GM19035 (cell line): ENCODE measurements at regions not wholly inside any gene's neighbourhood (a gene's known extent, or its start where the extent isn't known, plus 50 kb on each side); places are given as distances from the start of the nearest gene placed in this dataset.

Experiments used
- ATAC-seq: cut with Tn5 transposase; IDR thresholded peaks from one replicate; pipeline ENCODE4 v1.9.1; 2021; ENCODE audit not compliant: unreplicated experiment

DNA sequence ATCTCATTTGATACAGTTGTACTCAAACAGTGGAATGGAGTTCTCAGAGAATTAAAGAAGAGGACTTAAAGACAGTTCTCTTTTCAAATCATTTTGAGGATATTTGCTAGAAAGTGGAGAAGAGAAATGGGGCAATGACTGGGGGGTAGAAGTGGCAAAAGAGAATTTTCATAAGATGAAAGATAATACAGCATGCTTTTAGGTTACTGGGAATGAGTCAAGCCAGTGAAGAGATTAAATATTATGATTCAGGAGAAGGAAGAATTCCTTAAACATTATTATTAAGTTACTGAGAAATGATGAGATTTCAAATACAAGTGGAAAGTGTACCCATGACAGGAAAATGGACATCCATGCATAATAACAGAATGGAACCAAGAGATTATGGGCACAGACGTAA lies 219.0 kb upstream of the DKK2 start:
- ATAC-seq, result no peak

DNA sequence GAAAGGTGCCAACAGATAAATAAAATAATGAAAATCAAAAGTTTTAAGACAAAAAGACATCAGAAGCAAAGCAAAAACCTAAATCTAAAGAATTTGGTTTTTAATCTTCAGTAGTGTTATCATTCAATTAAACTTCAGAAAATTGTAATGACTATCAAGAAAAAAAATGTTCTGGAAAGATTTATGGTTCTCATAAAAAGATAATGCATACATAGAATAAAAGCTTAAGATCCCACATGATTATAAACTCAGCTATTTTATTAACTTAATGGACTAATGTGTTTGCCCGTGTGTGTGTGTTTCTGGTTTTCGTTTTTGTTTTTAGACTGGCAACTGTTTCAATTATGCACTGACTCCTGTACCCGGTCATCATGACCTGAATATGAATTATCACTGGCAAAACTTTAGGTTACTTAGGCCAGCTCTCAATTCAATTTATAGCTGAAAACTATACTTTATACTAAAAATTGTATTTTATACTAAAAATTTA lies 217.5 kb upstream of the DKK2 start:
- no peak for ATAC-seq

DNA sequence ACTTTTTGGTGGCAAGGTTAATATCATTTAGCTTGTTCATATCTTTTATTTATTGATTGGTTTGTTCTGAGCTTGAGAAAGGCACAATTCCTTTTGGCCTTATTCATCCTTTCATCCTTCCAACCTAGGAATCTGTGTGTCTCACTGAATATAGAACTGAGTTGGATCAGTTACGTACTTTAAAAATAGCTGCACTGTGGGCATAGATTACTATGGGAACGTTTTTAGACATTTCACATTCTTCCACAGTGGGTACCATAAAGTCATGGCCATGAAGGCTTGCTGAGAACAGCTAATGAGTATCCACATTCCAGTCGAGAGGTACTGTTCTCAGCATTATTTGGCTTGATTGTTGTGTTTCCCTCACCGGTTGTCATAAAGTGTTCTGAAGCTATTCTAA lies 217.0 kb upstream of the DKK2 start:
- no peak for ATAC-seq

DNA sequence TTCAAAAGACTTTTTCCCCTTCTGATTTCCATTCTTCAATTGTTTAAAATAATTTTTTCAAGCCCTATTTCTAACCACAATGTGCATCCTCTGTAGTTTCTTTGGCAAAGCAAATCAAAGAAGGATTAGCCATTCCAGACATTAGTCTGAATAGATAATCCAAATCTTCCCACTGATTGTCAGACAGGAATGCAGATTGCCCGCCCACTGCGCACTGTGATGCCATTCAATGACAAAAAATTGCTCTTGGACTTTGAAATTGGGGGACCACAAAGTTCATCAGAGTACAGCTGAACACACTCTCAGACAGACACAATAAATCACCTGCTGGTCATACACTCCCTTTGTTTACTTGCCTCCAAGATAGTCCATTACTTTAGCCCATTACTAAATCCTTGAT lies 216.5 kb upstream of the DKK2 start:
- no peak for ATAC-seq

DNA sequence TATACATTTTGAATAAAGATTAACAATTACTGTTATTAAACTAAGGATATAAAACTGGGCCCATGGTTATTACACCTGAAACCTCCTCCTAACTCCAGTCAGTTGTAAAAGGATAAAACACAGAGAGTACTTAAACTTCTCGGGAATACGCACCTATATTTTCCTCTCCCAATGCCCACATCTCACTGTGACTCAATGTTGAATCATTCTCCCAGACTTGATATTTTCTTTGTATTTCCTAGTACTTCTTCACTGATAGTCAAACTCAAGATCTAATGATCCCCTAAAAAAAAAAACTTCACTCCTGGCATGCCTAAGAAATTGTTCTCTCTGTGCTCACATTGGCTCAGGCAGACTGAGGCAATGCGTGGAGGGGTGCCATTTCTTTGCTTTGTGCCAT lies 212.5 kb upstream of the DKK2 start:
- ATAC-seq, result no peak

DNA sequence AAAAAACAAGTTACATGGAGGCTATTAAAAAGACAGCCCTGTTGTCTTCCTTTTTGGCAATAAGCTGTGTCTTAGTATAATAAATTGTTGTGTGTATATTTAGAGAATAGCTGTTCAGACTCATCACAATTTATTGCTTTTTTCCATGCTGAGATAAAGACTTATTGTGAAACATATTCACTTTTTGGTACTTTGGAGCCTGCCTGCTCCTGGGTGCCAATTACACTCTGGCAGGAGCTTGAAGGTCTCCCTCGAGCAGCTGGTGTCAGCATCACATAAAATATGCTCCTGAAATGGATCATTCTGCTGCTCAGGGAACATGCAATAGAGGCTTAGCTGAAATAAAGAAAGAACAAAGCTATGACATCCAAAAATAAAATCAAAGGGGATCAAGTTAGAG lies 211.6 kb upstream of the DKK2 start:
- no peak for ATAC-seq

DNA sequence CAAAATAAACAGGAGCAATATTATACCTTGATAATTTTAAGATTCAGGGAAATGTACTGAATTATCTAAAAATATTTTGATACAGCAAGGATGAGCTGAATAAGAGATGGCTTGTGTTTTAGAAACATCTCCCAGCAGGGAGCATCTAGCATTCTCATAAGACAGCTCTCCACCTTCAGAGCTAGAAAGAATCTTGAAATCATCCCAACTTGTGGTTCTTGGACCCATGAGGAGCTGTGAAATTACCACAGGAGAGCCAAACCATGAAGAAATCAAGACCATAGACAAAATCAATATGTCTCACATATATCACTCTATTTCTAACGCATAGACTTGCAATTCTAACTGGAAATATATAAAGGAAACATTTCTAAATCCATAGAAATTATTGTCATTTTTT lies 210.6 kb upstream of the DKK2 start:
- ATAC-seq, result no peak

DNA sequence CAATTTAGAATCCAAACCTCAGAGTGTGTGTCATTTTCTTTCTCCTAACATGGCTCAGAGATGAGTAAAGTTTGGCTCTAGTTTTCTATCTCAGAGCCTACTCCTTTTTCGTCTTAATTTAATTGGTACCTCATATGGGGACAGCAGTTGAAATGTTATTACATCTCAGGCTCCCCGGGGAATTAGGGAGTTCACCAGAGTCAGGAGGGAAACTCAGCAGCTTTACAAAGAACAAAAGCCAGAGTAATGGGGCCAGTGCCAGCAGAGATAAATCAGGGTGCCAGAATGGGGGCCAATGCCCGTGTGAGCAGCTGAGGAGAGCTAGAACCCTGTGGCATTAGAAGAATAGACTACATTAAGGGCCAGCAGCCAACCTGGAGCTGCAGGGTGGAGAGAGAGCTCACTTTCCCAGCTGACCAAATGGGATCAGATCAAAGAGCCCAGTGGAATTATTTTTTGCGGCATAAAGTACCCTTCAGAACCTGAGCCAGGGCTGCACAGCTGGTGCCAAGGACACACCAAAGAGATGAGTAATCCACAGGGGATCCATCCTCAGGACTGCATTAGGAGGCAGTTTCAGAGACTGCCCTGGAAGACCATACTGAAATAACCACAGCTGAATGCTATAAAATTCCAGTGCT lies 207.1 kb upstream of the DKK2 start:
- ATAC-seq, result no peak

DNA sequence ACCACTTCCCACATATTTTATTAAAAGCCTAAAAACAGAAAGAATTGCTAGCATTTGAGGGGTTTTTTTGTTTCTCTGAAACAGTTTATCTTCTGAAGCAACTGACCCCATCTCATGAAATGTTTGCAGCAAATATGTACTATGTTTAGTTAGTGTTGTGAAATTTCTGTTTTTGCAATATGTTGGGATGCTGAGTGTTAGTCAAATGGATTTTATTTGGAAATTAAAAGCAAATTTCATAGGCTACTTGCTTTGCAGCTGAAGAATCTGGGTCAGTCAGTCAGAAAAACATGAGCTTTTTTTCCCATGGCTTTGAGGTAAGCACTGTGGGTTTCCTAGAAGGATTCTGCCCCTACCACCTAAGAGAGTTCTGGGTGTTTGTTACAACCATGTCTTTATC lies 184.9 kb upstream of the DKK2 start:
- ATAC-seq, result no peak

DNA sequence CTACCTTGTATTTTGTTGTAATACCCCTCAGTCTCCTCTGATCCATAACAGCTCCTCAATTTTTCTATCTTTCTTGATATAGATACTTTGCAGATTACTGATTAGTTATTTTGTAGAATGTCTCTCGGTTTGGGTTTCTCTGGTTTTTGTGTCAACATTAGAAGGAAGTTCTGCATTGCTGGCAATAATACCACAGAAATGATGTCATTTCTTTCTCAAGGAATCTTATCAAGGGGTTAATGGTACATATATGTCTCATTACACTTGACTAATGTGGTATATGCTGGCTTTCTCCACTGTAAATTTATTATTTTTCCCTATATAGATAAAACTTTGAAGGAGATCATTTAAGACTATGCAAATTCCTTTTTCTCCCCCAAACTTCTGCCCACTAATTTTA lies 183.6 kb upstream of the DKK2 start:
- ATAC-seq, result no peak

DNA sequence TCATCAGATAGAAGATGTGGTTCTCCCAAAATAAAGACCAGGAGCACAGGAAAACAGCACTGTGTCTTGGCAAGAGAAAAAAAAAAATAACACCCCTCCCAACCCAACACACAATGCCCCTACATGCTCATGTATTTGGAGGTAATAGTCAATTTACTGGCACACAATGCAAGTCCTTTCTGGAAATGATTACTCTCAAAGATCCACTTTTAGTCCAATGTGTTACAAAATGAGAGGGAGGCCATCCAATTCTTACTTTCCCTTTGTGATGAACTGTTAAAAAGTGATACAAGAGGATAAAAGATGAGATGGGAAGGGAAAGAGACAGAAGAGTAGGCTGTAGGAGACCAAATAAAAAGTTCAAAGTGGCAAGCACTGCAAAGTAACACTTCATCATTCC lies 180.3 kb upstream of the DKK2 start:
- ATAC-seq, result no peak

DNA sequence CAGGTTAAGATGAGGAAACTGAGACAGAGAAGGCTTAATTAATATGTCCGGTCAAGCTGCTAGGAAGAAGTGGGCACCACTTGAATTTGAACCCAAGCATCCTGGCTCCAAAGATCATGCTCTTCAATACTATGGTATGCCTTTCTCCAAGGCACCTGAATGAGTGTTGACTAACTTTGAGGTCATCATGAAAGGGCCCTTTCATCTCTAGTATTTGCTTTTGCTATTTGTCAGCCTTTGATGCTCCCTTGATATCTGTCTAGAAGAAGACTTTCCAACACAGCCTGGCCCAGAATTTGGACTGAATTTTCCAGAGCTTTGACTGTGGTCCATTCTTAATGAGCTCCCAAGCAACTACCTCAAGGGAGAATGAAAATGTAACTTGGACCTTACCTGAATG lies 179.1 kb upstream of the DKK2 start:
- ATAC-seq, result no peak

DNA sequence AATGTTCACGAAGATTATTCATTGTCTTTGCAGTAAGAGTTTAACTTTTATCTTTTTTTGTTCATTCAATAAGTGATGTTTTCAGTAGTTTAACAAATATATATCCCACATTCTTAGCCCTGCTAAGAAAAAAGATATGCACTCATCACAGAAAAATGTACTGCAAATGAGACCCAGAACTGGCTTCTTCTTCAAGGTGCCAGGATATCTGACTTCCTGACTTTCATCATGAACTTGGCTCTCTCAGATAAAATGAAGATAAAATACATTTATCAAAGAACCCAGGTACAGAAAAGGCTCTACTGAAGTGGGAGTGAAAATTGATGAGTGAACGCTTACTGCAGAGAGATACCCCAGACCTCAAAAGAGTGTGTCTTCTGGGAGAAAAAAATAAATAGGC lies 177.8 kb upstream of the DKK2 start:
- no peak for ATAC-seq

DNA sequence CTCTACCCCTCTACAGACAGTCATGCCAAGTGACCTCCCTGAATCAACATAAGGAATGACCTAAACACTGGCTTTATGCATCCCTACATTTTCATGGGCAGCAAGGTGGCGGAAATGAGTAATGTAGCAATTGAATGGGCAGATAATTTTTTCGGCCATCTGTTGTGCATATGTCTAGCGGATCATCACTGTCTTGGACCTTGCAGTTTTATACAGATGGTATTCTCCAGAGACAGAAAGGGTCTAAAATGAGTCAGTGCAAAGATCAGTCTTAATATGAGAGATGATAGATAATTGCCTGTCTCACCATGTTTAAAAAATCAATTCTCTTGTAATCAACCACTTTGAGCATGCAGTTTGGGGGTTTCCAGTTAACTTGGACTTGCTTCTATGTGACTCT lies 177.3 kb upstream of the DKK2 start:
- no peak for ATAC-seq

DNA sequence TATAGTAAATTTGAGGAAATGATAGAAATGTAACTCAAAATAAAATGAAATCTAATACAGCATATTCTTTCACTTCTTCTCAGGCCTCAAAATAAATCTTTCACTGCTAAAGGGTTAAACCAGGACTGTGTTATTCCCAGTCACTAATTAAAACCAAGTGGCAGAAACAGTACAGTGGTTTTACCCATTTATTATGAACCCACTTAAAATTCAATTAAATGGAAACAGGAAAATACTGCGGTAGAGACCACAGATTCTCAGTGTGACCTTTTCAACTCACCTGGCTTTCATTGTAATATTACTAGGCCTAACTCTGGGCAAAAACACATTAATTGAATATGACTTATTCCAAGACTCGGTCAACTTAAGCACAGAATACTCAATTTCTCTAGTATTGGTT lies 176.5 kb upstream of the DKK2 start:
- ATAC-seq, result no peak

DNA sequence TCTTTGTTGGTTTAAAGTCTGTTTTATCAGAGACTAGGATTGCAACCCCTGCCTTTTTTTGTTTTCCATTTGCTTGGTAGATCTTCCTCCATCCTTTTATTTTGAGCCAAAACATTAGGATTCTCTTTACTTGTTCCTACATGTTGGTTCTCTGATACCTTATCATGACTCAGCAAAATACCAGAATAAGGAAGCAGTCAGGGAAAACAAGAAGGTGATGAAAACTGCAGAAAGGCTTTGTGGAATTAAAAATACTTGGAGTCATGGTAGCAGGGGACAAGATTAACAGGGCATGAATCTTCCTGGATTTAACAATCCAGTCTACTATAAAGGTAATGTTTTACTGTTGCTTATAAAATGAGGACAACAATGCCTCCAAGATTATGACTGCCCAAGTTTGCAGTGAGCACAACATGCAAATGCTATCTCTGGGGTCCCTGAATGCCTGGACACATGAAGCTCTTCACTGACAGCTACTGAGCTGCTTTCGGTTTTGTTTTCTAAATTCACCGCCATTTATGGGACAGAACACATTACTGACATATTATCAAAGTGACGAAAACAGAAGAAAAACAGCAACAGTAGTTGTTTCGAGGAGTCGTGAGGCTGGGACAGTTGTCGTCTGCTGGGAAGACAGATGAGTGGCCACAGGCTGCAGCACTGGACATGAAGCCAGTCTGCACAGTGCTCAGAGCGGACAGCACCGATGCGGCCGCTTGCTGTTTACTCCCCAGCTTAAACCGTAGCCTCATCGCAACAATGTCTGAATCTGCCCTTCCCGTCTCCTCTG lies 174.5 kb upstream of the DKK2 start:
- no peak for ATAC-seq

DNA sequence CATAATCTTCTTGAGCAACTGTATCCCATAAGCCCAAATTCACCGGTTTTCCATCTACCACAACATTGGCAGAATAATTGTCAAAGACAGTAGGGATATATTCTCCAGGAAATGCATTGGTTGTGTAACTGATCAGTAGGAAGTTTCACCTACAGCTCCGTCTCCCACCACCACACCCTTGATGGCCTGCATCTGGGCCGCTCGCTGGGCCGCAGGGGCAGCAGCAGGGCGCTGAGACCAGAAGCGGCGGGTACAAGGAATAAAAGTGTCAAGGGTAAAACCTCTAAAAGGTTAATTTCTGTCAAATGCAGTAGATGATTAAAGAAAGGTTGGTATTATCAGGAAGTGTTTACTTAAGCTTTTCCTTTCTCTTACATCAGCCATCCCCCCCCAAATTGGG lies 167.6 kb upstream of the DKK2 start:
- no peak for ATAC-seq

DNA sequence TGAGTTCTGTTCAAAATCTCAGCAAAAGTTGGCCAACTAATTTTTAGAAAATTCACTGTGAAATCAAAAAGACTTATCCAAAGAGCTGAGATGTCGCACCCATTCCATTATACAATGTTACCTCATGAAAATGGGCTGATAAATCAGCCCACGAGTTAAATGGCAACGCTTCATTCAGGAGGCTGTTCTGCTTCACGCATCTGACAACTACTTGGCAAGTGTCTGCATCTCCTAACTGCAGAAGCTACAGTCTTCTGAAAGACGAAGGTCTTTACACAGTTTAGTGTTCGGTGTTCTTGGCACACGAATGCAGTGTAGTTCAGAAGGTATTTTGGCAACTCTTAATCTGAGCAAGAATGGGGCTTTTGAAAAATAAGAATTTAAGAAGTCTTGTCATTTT lies 166.6 kb upstream of the DKK2 start:
- no peak for ATAC-seq

DNA sequence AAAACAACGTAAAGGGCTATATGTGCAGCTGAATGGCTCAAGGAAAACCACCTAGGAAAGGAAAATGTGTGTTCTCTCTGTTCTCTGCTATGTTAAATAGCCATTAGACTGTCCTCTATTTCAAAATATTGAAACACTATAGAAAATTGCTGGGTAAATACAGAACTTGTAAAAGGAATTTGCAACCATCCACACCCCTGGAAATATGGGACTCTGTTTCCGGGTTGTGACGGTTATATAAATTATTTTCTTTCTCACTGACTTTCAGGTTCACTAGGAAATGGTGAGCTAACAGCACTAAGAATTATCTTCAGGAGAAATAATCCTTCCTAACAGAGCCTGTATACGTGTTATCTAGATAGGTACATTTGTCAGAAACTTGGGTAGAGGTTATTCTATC lies 161.0 kb upstream of the DKK2 start:
- ATAC-seq, result no peak

DNA sequence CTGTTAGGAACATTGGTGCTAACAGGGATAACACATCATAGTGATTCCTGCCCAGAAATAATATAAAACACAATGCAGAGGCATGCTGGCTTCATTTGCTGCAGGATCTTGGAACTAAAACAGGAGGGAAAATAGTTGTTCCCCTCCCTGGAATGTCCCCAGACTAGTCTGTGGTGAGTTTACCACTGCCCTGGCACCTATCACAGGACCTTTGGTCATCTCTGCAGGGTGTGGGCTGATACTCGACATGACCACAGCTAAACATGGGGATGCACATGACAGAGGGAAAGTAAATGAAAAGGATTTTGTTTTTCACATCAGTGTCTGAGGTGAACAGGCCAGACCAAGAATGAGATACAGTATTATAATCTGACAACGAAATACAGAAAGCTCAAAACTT lies 160.2 kb upstream of the DKK2 start:
- no peak for ATAC-seq

DNA sequence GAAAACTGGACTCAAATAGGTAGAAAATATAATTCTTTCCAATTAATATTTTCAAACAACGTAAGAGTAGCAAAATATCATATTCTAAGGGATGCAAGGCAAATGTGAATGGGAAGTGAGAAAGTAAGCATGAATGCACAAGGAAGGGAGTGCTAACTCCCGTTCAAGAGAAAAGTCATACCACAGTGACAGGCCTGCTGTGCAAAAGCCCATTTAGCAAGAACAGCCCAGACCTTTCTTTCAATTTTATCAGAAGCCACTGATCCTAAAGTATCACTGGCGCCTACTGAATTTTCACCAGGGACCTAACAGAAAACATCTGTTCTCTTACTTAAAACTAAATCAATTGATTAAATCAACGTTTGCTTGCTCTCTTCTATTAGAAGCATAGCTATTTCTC lies 157.9 kb upstream of the DKK2 start:
- no peak for ATAC-seq

DNA sequence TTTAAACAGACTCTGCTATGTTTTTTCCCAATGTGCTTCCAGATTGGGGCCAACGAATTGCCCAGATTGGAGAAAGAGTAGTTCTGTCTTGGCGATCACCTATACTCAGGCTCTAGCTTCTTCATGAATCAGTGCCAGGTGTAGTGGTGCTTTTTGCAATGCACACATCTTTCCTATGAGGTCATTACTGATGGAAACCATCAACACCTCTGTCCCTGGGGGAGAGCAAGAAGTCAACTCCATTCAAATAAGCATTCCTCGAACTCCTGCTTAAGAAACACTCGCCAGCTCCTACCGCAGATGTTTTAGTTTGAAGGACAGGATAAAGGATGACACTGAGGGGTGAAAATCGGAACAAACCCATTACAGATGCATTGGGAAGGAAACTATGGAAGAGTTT lies 156.5 kb upstream of the DKK2 start:
- no peak for ATAC-seq

DNA sequence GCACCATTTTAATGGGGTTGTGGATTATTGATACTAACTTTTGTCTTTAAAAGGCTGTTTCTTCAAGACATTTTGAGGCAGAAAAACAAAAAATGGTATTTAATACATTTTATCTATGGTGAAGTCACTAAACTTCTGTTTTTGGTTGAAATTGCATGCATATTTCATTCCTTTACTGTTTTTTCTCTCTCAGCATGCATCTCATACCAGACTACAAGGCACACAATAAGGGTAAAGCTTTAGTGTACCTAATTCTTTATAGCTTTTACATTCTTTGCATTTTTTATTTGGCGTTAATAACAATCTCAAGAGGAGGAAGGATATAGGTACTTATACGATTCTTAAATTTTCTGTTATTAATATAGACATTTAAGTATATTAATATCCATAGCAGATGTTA lies 151.0 kb upstream of the DKK2 start:
- no peak for ATAC-seq
